ENCODE measurements at regions not wholly inside any gene's neighbourhood (a gene's known extent, or its start where the extent isn't known, plus 50 kb on each side); places are given as distances from the start of the nearest gene placed in this dataset.

DNA sequence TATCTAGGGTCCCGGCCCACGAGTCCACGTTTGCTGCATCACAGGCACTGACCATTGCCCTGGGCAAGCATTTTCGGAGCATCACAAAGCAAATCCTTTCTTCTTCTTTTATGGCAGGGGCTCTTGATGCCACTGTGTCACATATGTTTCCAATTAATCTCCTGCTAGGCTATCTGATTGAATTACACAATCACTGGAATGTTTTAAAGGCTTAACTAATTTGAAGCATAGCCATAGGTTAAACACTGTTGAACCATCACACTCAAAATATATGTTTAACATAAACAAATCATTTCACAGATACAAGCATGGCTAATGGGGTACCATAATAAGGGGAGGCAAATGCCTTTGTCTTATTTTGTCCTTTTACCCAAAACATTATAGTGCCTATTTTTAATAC lies 338.3 kb downstream of the POU4F1 start:
- TF ChIP-seq, protein P1, sequence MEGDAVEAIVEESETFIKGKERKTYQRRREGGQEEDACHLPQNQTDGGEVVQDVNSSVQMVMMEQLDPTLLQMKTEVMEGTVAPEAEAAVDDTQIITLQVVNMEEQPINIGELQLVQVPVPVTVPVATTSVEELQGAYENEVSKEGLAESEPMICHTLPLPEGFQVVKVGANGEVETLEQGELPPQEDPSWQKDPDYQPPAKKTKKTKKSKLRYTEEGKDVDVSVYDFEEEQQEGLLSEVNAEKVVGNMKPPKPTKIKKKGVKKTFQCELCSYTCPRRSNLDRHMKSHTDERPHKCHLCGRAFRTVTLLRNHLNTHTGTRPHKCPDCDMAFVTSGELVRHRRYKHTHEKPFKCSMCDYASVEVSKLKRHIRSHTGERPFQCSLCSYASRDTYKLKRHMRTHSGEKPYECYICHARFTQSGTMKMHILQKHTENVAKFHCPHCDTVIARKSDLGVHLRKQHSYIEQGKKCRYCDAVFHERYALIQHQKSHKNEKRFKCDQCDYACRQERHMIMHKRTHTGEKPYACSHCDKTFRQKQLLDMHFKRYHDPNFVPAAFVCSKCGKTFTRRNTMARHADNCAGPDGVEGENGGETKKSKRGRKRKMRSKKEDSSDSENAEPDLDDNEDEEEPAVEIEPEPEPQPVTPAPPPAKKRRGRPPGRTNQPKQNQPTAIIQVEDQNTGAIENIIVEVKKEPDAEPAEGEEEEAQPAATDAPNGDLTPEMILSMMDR (IDR thresholded peaks at IDR 0.05; ENCODE audit: poor library complexity, severe bottlenecking) = no peak
- no peak for DNase-seq (ENCODE audit: low spot score)
- no peak overlapping the region for H3K27ac ChIP-seq (ENCODE audit: poor library complexity, severe bottlenecking)

DNA sequence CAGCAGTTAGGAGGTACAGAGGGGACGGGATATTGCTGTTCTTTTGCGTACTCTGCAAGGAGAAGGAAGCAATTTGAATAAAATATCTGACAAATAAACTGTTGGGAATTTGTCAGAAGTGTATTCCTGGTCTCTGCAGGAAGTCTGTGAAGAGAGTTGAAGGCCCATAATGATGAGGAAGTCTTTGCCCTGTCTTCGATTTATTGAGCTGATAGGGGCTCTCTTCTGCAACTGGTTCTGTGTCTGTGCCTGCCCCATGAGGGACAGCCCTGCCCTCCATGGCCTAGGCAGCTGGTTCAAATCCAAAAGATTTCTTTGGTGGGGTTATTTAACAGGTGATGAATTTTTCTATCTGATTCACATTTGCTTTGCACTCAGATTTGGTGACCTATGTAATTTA lies 339.7 kb upstream of the EDNRB start:
- TF ChIP-seq, protein P1 (IDR thresholded peaks at IDR 0.05; ENCODE audit: poor library complexity, severe bottlenecking) = no peak
- no peak overlapping the region for H3K4me3 ChIP-seq (ENCODE audit: severe bottlenecking)
- H3K27ac ChIP-seq (ENCODE audit: poor library complexity, severe bottlenecking) = no peak overlapping the region
- H3K36me3 ChIP-seq (ENCODE audit: low read depth) = no peaks in the 10 kb centered on the region
- H3K4me1 ChIP-seq (ENCODE audit: insufficient read depth, poor library complexity, severe bottlenecking) = no peaks in the 10 kb centered on the region
- no peaks in the 10 kb centered on the region for H3K9me3 ChIP-seq (ENCODE audit: severe bottlenecking)
- ATAC-seq (ENCODE audit: low read depth) (no peak), DNase-seq (ENCODE audit: low spot score) (no peak)
- H3K27me3 ChIP-seq (ENCODE audit: insufficient read depth, poor library complexity, severe bottlenecking) = no peaks in the 10 kb centered on the region

More for the DNA sequence above, 338.3 kb downstream of the POU4F1 start:
- no peaks in the 10 kb centered on the region for H3K9me3 ChIP-seq (ENCODE audit: severe bottlenecking)
- H3K4me1 ChIP-seq (ENCODE audit: insufficient read depth, poor library complexity, severe bottlenecking) = no peaks in the 10 kb centered on the region
- no peak for ATAC-seq (ENCODE audit: low read depth)
- no peaks in the 10 kb centered on the region for H3K27me3 ChIP-seq (ENCODE audit: insufficient read depth, poor library complexity, severe bottlenecking)
- H3K4me3 ChIP-seq (ENCODE audit: severe bottlenecking) = no peak overlapping the region
- H3K36me3 ChIP-seq (ENCODE audit: low read depth) = no peaks in the 10 kb centered on the region

DNA sequence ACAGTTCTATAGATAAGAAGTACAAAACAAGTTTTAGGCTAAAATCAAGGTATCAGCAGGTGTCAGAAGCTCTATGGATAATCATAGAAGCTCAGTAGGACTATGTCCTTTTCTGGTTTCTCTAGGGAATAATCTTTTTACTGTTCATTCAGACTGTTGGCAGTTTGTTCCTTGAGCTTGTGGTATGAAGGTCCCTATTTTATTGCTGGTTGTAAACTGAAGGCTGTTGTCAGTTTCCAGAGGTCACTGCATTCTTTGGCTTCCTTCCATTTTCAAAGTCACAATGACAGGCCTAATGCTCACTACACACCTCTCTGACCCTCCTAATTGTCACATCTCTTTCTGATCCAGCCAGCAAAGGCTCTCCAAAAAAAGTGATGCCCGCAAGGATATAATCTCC lies 337.9 kb upstream of the EDNRB start:
- TF ChIP-seq, protein P1 (IDR thresholded peaks at IDR 0.05; ENCODE audit: poor library complexity, severe bottlenecking) = no peak
- no peaks in the 10 kb centered on the region for H3K36me3 ChIP-seq (ENCODE audit: low read depth)
- ATAC-seq (ENCODE audit: low read depth) (no peak), DNase-seq (ENCODE audit: low spot score) (no peak)
- H3K27me3 ChIP-seq (ENCODE audit: insufficient read depth, poor library complexity, severe bottlenecking) = no peaks in the 10 kb centered on the region
- no peak overlapping the region for H3K27ac ChIP-seq (ENCODE audit: poor library complexity, severe bottlenecking)
- no peaks in the 10 kb centered on the region for H3K9me3 ChIP-seq (ENCODE audit: severe bottlenecking)
- no peaks in the 10 kb centered on the region for H3K4me1 ChIP-seq (ENCODE audit: insufficient read depth, poor library complexity, severe bottlenecking)
- no peak overlapping the region for H3K4me3 ChIP-seq (ENCODE audit: severe bottlenecking)

DNA sequence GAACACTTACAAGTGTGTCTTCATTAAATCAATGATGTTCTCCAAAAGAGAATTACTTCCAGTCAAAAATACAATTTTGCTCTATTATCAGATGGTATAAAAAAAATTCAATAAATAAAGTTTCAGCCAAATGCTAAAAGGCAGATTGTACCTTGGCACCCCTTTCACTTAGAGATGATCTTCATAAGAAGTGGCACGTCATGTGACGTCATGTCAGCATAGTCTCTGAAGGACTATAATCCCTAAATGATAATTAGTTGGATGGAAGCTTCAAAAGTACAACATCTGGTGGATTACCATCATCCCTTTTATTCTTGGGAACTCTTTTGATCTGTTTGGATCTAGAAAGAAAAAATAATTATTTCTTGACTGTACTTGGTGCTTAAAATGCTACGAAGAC lies 335.5 kb upstream of the EDNRB start:
- DNase-seq (ENCODE audit: low spot score) = no peak
- Histone ChIP-seq H3K4me1 (ENCODE audit: insufficient read depth, poor library complexity, severe bottlenecking) (no peaks in the 10 kb centered on the region), H3K36me3 (ENCODE audit: low read depth) (no peaks in the 10 kb centered on the region), H3K9me3 (ENCODE audit: severe bottlenecking) (no peaks in the 10 kb centered on the region), H3K4me3 (ENCODE audit: severe bottlenecking) (no peak overlapping the region), H3K27ac (ENCODE audit: poor library complexity, severe bottlenecking) (no peak overlapping the region), H3K27me3 (ENCODE audit: insufficient read depth, poor library complexity, severe bottlenecking) (no peaks in the 10 kb centered on the region)
- TF ChIP-seq, protein P1 (IDR thresholded peaks at IDR 0.05; ENCODE audit: poor library complexity, severe bottlenecking) = no peak
- ATAC-seq (ENCODE audit: low read depth) = no peak

DNA sequence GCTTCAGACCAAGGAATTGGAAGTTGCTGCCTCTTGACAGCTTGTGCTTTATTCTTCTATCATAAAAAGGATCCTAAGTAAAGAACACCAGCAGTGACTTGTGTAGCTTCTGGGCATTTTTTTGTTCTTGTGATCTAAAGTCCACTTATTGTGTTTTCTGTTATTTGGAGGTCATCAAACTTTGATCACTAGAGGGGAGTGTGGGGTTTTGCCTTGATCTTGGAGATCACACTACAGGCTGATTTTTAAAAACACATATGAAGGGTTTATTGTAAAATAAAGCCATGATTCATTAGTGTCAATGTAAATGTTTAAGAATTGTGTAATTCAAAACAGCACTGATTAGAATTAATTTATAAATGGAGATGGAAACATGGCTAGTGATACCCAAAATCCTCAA lies 328.7 kb upstream of the EDNRB start:
- DNase-seq (ENCODE audit: low spot score) (no peak), ATAC-seq (ENCODE audit: low read depth) (no peak)
- H3K9me3 ChIP-seq (ENCODE audit: severe bottlenecking) = no peaks in the 10 kb centered on the region
- no peaks in the 10 kb centered on the region for H3K4me1 ChIP-seq (ENCODE audit: insufficient read depth, poor library complexity, severe bottlenecking)
- TF ChIP-seq, protein P1 (IDR thresholded peaks at IDR 0.05; ENCODE audit: poor library complexity, severe bottlenecking) = no peak
- H3K27ac ChIP-seq (ENCODE audit: poor library complexity, severe bottlenecking) = no peak overlapping the region
- H3K27me3 ChIP-seq (ENCODE audit: insufficient read depth, poor library complexity, severe bottlenecking) = no peaks in the 10 kb centered on the region
- H3K36me3 ChIP-seq (ENCODE audit: low read depth) = no peaks in the 10 kb centered on the region
- H3K4me3 ChIP-seq (ENCODE audit: severe bottlenecking) = no peak overlapping the region

All from RWPE2 (cell line).